ENCODE measurements at regions not wholly inside any gene's neighbourhood (a gene's known extent, or its start where the extent isn't known, plus 50 kb on each side); places are given as distances from the start of the nearest gene placed in this dataset.

- Histone ChIP-seq H3K9me3 (no peaks in the 10 kb centered on the region), H3K36me3 (replicated peaks in 1 of 2; ENCODE audit: insufficient read depth in 1 of 2, low read depth in 2 of 2) (no peaks in the 10 kb centered on the region), H3K4me1 (no peaks in the 10 kb centered on the region), H3K4me3 (no peak overlapping the region), H3K27me3 (no peaks in the 10 kb centered on the region), H3K27ac (no peak overlapping the region)
- no peak for ATAC-seq
- no peak for TF ChIP-seq CTCF (IDR thresholded peaks at IDR 0.05)
- no peak for TF ChIP-seq POLR2A (IDR thresholded peaks at IDR 0.05)
- 72 to 74% methylated on average over 7 of the region's 7 CpGs for WGBS, 2 donors
- no peak for DNase-seq
- intact Hi-C loops (cut with DNase I), result no loop called here
Measured at GRCh38 chr5:167804512-167805220, 486.8 kb upstream of the WWC1 start.

GRCh38 chr5:167810573-167810972, 480.9 kb upstream of the WWC1 start:
- TF ChIP-seq CTCF (IDR thresholded peaks at IDR 0.05) (no peak), POLR2A (IDR thresholded peaks at IDR 0.05) (no peak)
- Histone ChIP-seq H3K27ac (no peak overlapping the region), H3K36me3 (replicated peaks in 1 of 2; ENCODE audit: insufficient read depth in 1 of 2, low read depth in 2 of 2) (no peaks in the 10 kb centered on the region), H3K4me1 (no peaks in the 10 kb centered on the region), H3K4me3 (no peak overlapping the region), H3K9me3 (no peaks in the 10 kb centered on the region), H3K27me3 (no peaks in the 10 kb centered on the region)
- intact Hi-C loops (cut with DNase I), result no loop called here
- WGBS, 2 donors, result 85 to 92% methylated on average over 2 of the region's 2 CpGs
- no peak for ATAC-seq
- DNase-seq, result no peak

- 59 to 69% methylated on average over 4 of the region's 4 CpGs for WGBS, 2 donors
- Histone ChIP-seq H3K27ac (peak overlapping the region in 2 of 4 donors; percentile 27 to 30), H3K4me1 (no peaks in the 10 kb centered on the region), H3K4me3 (no peak overlapping the region), H3K27me3 (no peaks in the 10 kb centered on the region), H3K9me3 (no peaks in the 10 kb centered on the region), H3K36me3 (replicated peaks in 1 of 2; ENCODE audit: insufficient read depth in 1 of 2, low read depth in 2 of 2) (no peaks in the 10 kb centered on the region)
- intact Hi-C loops (cut with DNase I), result no loop called here
- TF ChIP-seq POLR2A (IDR thresholded peaks at IDR 0.05), result no peak
- no peak for TF ChIP-seq CTCF (IDR thresholded peaks at IDR 0.05)
- no peak for DNase-seq
- peak; percentile 35 for ATAC-seq
Measured at GRCh38 chr5:167812871-167813270, 478.6 kb upstream of the WWC1 start.

GRCh38 chr5:167813389-167813788, 478.1 kb upstream of the WWC1 start:
- 35 to 36% methylated on average over 2 of the region's 2 CpGs for WGBS, 2 donors
- ATAC-seq (peak; percentile 63), DNase-seq (no peak)
- intact Hi-C loops (cut with DNase I), result no loop called here
- no peaks in the 10 kb centered on the region for H3K4me1 ChIP-seq
- no peaks in the 10 kb centered on the region for H3K9me3 ChIP-seq
- H3K4me3 ChIP-seq, result no peak overlapping the region
- no peaks in the 10 kb centered on the region for H3K27me3 ChIP-seq
- TF ChIP-seq POLR2A (IDR thresholded peaks at IDR 0.05), result no peak
- peak overlapping the region in 2 of 4 donors; percentile 27 to 30 for H3K27ac ChIP-seq
- no peaks in the 10 kb centered on the region for H3K36me3 ChIP-seq (replicated peaks in 1 of 2; ENCODE audit: insufficient read depth in 1 of 2, low read depth in 2 of 2)

- 48 to 60% methylated on average over 6 of the region's 6 CpGs for WGBS, 2 donors
Measured at GRCh38 chr5:167814040-167814439, 477.4 kb upstream of the WWC1 start.

More at GRCh38 chr5:167814040-167814439, 477.4 kb upstream of the WWC1 start:
- intact Hi-C loops (cut with DNase I), result no loop called here
- Histone ChIP-seq H3K4me1 (no peaks in the 10 kb centered on the region), H3K9me3 (no peaks in the 10 kb centered on the region), H3K27ac (no peak overlapping the region), H3K27me3 (no peaks in the 10 kb centered on the region), H3K4me3 (no peak overlapping the region), H3K36me3 (replicated peaks in 1 of 2; ENCODE audit: insufficient read depth in 1 of 2, low read depth in 2 of 2) (no peaks in the 10 kb centered on the region)
- DNase-seq, result no peak
- TF ChIP-seq CTCF (IDR thresholded peaks at IDR 0.05), result no peak
- TF ChIP-seq POLR2A (IDR thresholded peaks at IDR 0.05), result no peak
- ATAC-seq, result no peak
